GM23338 (cell line): ENCODE measurements at regions not wholly inside any gene's neighbourhood (a gene's known extent, or its start where the extent isn't known, plus 50 kb on each side); places are given as distances from the start of the nearest gene placed in this dataset.
"Not testable (repeated sequence)": the region's sequence is repeated elsewhere in the genome, so short reads cannot be mapped to it uniquely, and the experiment has no call there.

ENCODE experiments used
- ATAC-seq: fragments of 200-7000 bp; cut with Tn5 transposase; 3 replicates; pipeline ENCODE4 v1.9.1; 2020
- DNase-seq: peaks from one replicate; pipeline ENCODE4 v3.0.0-alpha.2; 2015; ENCODE audit warnings: low spot score
- H2AFZ ChIP-seq: fragments of 200-600 bp; sonication (generic); 2 replicates; pipeline ENCODE4 v1.8.0; 2016; ENCODE audit warnings: antibody characterized with exemption, mild to moderate bottlenecking, moderate library complexity
- H3F3A ChIP-seq: fragments of 200-600 bp; sonication (generic); replicated peaks from 2 replicates; pipeline ENCODE4 v1.8.0; 2017; ENCODE audit warnings: antibody characterized with exemption, mixed run types, low read depth
- H3K27ac ChIP-seq: fragments of 200-600 bp; sonication (generic); 2 replicates; pipeline ENCODE4 v1.6.1; 2016; ENCODE audit warnings: low read depth
- H3K27me3 ChIP-seq: fragments of 200-600 bp; sonication (generic); 2 replicates; pipeline ENCODE4 v1.8.0; 2016; ENCODE audit warnings: mild to moderate bottlenecking, mixed run types, moderate library complexity; ENCODE audit not compliant: insufficient read depth
- H3K36me3 ChIP-seq: fragments of 200-600 bp; sonication (generic); 2 replicates; pipeline ENCODE4 v1.8.0; 2016; ENCODE audit warnings: mild to moderate bottlenecking; ENCODE audit not compliant: insufficient read depth
- H3K4me1 ChIP-seq: fragments of 200-600 bp; sonication (generic); 2 replicates; pipeline ENCODE4 v1.8.0; 2016; ENCODE audit warnings: mild to moderate bottlenecking, moderate library complexity; ENCODE audit not compliant: insufficient read depth
- H3K4me2 ChIP-seq: fragments of 200-600 bp; sonication (generic); 2 replicates; pipeline ENCODE4 v1.7.1; 2017; ENCODE audit warnings: mixed run types
- H3K4me3 ChIP-seq: fragments of 200-600 bp; sonication (generic); 2 replicates; pipeline ENCODE4 v1.6.1; 2016; ENCODE audit warnings: mixed run types
- H3K79me2 ChIP-seq: fragments of 200-600 bp; sonication (generic); replicated peaks from 2 replicates; pipeline ENCODE4 v1.8.0; 2017; ENCODE audit warnings: mild to moderate bottlenecking; ENCODE audit not compliant: insufficient read depth
- H3K9me2 ChIP-seq: fragments of 200-600 bp; sonication (generic); 2 replicates; pipeline ENCODE4 v1.8.0; 2017; ENCODE audit not compliant: insufficient read depth
- H4K20me1 ChIP-seq: fragments of 200-600 bp; sonication (generic); replicated peaks from 2 replicates; pipeline ENCODE4 v1.8.0; 2017; ENCODE audit warnings: mild to moderate bottlenecking; ENCODE audit not compliant: insufficient read depth
- H3K27ac Mint-ChIP-seq: 2 replicates; pipeline ENCODE4 v1.8.0; 2020; ENCODE audit warnings: inconsistent platforms, mild to moderate bottlenecking, moderate library complexity, mixed read lengths
- H3K27me3 Mint-ChIP-seq: 3 replicates; pipeline ENCODE4 v1.8.0; 2022; ENCODE audit warnings: low read depth, mild to moderate bottlenecking, moderate library complexity, mixed read lengths, inconsistent platforms; ENCODE audit not compliant: insufficient read depth, poor library complexity
- H3K36me3 Mint-ChIP-seq: 3 replicates; pipeline ENCODE4 v1.8.0; 2021; ENCODE audit warnings: low read depth, mild to moderate bottlenecking, inconsistent platforms, moderate library complexity, mixed read lengths
- H3K4me1 Mint-ChIP-seq: 3 replicates; pipeline ENCODE4 v1.8.0; 2020; ENCODE audit warnings: mild to moderate bottlenecking, inconsistent platforms, mixed read lengths
- H3K4me3 Mint-ChIP-seq: 3 replicates; pipeline ENCODE4 v1.8.0; 2021; ENCODE audit warnings: moderate library complexity, mild to moderate bottlenecking, inconsistent platforms, mixed read lengths
- H3K9me3 Mint-ChIP-seq: 3 replicates; pipeline ENCODE4 v1.8.0; 2020; ENCODE audit warnings: moderate library complexity, mild to moderate bottlenecking, inconsistent platforms, mixed read lengths
- CTCF ChIP-seq, 2 experiments: fragments of 200-600 bp in 1 of 2; sonication (generic) in 1 of 2; conservative IDR thresholded peaks; 2 replicates each; pipeline versions ENCODE4 v1.5.1 to v1.6.1; 2016 to 2017; ENCODE audit warnings: antibody characterized with exemption in 2 of 2, low read depth in 2 of 2, mild to moderate bottlenecking in 2 of 2, moderate library complexity in 1 of 2
- JUNB ChIP-seq: IDR thresholded peaks from one replicate; pipeline ENCODE4 v1.6.1; 2016; ENCODE audit warnings: antibody characterized with exemption; ENCODE audit not compliant: unreplicated experiment
- REST ChIP-seq: IDR thresholded peaks from one replicate; pipeline ENCODE4 v1.6.1; 2018; ENCODE audit warnings: antibody characterized with exemption; ENCODE audit not compliant: unreplicated experiment
- ZNF331 ChIP-seq: fragments of 250-450 bp; sonication (Bioruptor Pico); IDR thresholded peaks from 2 replicates; pipeline ENCODE4 v1.5.0; 2020; ENCODE audit warnings: low read depth, mild to moderate bottlenecking, moderate library complexity

GRCh38 chr5:62779010-62779422 lies 200.4 kb downstream of the LRRC70 start:
- no peaks in the 10 kb centered on the region for H3K9me3 Mint-ChIP-seq
- Histone ChIP-seq H3K4me2 (no peak overlapping the region), H3F3A (no peaks in the 10 kb centered on the region), H3K4me3 (no peak overlapping the region), H2AFZ (no peak overlapping the region), H3K9me2 (no peaks in the 10 kb centered on the region), H3K79me2 (no peaks in the 10 kb centered on the region), H4K20me1 (no peaks in the 10 kb centered on the region), H3K27ac (no peak overlapping the region), H3K27me3 (no peaks in the 10 kb centered on the region), H3K36me3 (no peaks in the 10 kb centered on the region), H3K4me1 (no peaks in the 10 kb centered on the region)
- no peaks in the 10 kb centered on the region for H3K36me3 Mint-ChIP-seq
- no peaks in the 10 kb centered on the region for H3K27me3 Mint-ChIP-seq
- ATAC-seq (peak; percentile 96), DNase-seq (peak; percentile 92)
- no peak overlapping the region for H3K27ac Mint-ChIP-seq
- H3K4me1 Mint-ChIP-seq = no peaks in the 10 kb centered on the region
- TF ChIP-seq CTCF (conservative IDR thresholded peaks at IDR 0.05; ENCODE audit: low read depth in 2 of 2) = peak; percentile 79 to 86
- TF ChIP-seq REST = no peak
- no peak for TF ChIP-seq ZNF331 (CRISPR knock-in tag)
- H3K4me3 Mint-ChIP-seq = no peak overlapping the region

DNA sequence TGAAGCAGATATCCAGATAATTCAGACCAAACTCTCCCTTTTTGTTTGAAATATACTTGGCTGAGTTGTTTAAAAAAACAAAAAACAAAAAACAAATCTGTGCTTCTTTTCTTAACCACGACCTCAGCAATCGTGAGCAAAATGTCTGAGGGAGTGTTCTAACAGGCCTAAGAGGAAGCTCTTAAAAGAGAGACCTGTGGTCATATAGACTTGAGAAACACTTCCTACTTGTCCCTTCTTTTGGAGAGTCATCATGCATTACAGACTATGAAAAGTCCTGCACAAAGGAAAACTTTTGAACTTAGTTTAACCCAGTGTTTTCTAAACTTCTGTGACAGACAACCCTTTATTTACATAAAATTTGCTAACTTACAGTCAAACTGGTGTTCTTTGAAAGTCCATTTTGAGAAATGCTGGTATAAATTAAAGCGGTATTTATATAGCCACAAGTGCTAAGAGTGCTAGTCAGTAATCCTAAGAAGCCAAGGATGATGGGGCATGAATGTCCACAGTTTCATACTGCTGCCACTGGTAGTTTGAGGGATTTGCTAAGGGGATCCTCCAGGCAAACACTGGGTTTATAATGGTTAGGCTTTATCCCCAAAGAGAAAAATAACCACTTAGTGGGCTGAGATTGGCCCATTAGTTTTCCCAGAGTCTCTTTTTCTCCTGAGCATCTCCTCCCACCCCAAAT lies 199.8 kb downstream of the LRRC70 start:
- Mint-ChIP-seq H3K4me3 (no peak overlapping the region), H3K4me1 (no peaks in the 10 kb centered on the region), H3K27ac (no peak overlapping the region), H3K9me3 (no peaks in the 10 kb centered on the region), H3K27me3 (no peaks in the 10 kb centered on the region), H3K36me3 (no peaks in the 10 kb centered on the region)
- Histone ChIP-seq H3K4me3 (no peak overlapping the region), H3K36me3 (no peaks in the 10 kb centered on the region), H4K20me1 (no peaks in the 10 kb centered on the region), H3F3A (no peaks in the 10 kb centered on the region), H2AFZ (no peak overlapping the region), H3K79me2 (no peaks in the 10 kb centered on the region), H3K27me3 (no peaks in the 10 kb centered on the region), H3K9me2 (no peaks in the 10 kb centered on the region), H3K4me2 (no peak overlapping the region), H3K4me1 (no peaks in the 10 kb centered on the region), H3K27ac (no peak overlapping the region)
- no peak for TF ChIP-seq JUNB
- ATAC-seq = peak; percentile 71
- no peak for DNase-seq

- H3K79me2 ChIP-seq, H3K9me2 ChIP-seq, H3K4me2 ChIP-seq, ATAC-seq, H3K4me1 Mint-ChIP-seq, H3K36me3 ChIP-seq, H3K27me3 ChIP-seq, H2AFZ ChIP-seq, H3K27ac ChIP-seq, H3K27ac Mint-ChIP-seq, H3K4me1 ChIP-seq, H3K36me3 Mint-ChIP-seq, H4K20me1 ChIP-seq, DNase-seq, H3K27me3 Mint-ChIP-seq, H3K4me3 Mint-ChIP-seq, H3K4me3 ChIP-seq, H3F3A ChIP-seq, H3K9me3 Mint-ChIP-seq: not testable (repeated sequence)
Measured at GRCh38 chr5:62777081-62777480, 198.5 kb downstream of the LRRC70 start.

- not testable (repeated sequence) for H3K27me3 Mint-ChIP-seq, H4K20me1 ChIP-seq, H3K4me1 Mint-ChIP-seq, ATAC-seq, H3K27ac Mint-ChIP-seq, H3K27ac ChIP-seq, DNase-seq, H3K9me3 Mint-ChIP-seq, H3K4me3 Mint-ChIP-seq, H3K79me2 ChIP-seq, H3K9me2 ChIP-seq, H3K4me2 ChIP-seq, H3K36me3 ChIP-seq, H3K27me3 ChIP-seq, H3F3A ChIP-seq, H3K4me1 ChIP-seq, H3K4me3 ChIP-seq, H3K36me3 Mint-ChIP-seq
- peak overlapping the region; percentile 30; the same call in 1 of the 2 replicates for H2AFZ ChIP-seq
Measured at GRCh38 chr5:62776592-62776991, 198.0 kb downstream of the LRRC70 start.
